IMR-90 (cell line): ENCODE measurements at regions not wholly inside any gene's neighbourhood (a gene's known extent, or its start where the extent isn't known, plus 50 kb on each side); places are given as distances from the start of the nearest gene placed in this dataset.

Experiments used
- ATAC-seq: fragments of 200-7000 bp; cut with Tn5 transposase; 2 replicates; pipeline ENCODE4 v1.9.1; 2020; ENCODE audit warnings: low read depth, mild to moderate bottlenecking, moderate library complexity
- BruUV-seq: library from RNA; stranded (reverse); fragments of 400-500 nt; replicated peaks from 2 replicates; lab custom pipeline; 2021; lab: Mats Ljungman, UMichigan
- CTCF ChIA-PET: fragments of 300-600 bp; formaldehyde crosslinking; extraction: SDS; loops from one replicate; lab custom pipeline; 2021; ENCODE audit warnings: antibody characterized with exemption; lab: Yijun Ruan, JAX
- POLR2A ChIA-PET: fragments of 300-600 bp; sonication (Branson Sonifier 250); formaldehyde crosslinking; loops from one replicate; lab custom pipeline; 2022; ENCODE audit warnings: antibody characterized with exemption; ENCODE audit not compliant: unreplicated experiment; lab: Charles Lee
- DNase-seq: peaks from one replicate; pipeline ENCODE4 v3.0.0; 2013
- H2AFZ ChIP-seq: replicated peaks from 2 replicates; pipeline ENCODE3; 2013; ENCODE audit warnings: low read length, mild to moderate bottlenecking; ENCODE audit not compliant: poor library complexity
- H2AK5ac ChIP-seq: 2 replicates; pipeline ENCODE4 v1.6.1; 2013; ENCODE audit warnings: low read depth, low read length, inconsistent platforms
- H2AK9ac ChIP-seq: replicated peaks from 2 replicates; pipeline ENCODE3; 2013; ENCODE audit warnings: mild to moderate bottlenecking, low read depth, low read length, moderate library complexity; ENCODE audit not compliant: poor library complexity
- H2BK120ac ChIP-seq: 2 replicates; pipeline ENCODE4 v1.6.1; 2013; ENCODE audit warnings: low read depth, low read length, inconsistent platforms
- H2BK15ac ChIP-seq: 3 replicates; pipeline ENCODE4 v1.6.1; 2013; ENCODE audit warnings: low read depth, low read length, inconsistent platforms
- H2BK20ac ChIP-seq: 2 replicates; pipeline ENCODE4 v1.6.1; 2013; ENCODE audit warnings: low read depth, mild to moderate bottlenecking, inconsistent platforms, low read length, moderate library complexity
- H2BK5ac ChIP-seq: 2 replicates; pipeline ENCODE4 v1.6.1; 2013; ENCODE audit warnings: mild to moderate bottlenecking, low read depth, low read length, inconsistent platforms; ENCODE audit not compliant: poor library complexity, severe bottlenecking
- H3K14ac ChIP-seq: replicated peaks from 2 replicates; pipeline ENCODE4 v1.6.1; 2013; ENCODE audit warnings: low read depth, low read length, inconsistent platforms
- H3K18ac ChIP-seq: 2 replicates; pipeline ENCODE4 v1.6.1; 2013; ENCODE audit warnings: low read depth, low read length, control low read depth
- H3K23ac ChIP-seq: 2 replicates; pipeline ENCODE4 v1.6.1; 2013; ENCODE audit warnings: low read depth, low read length, inconsistent platforms
- H3K27ac ChIP-seq: 2 replicates; pipeline ENCODE4 v1.5.1; 2013; ENCODE audit warnings: mild to moderate bottlenecking, control low read depth, low read length; ENCODE audit not compliant: insufficient read depth
- H3K27me3 ChIP-seq: 2 replicates; pipeline ENCODE4 v1.6.1; 2013; ENCODE audit warnings: low read length; ENCODE audit not compliant: control insufficient read depth, insufficient read depth
- H3K36me3 ChIP-seq: 2 replicates; pipeline ENCODE4 v1.6.1; 2013; ENCODE audit warnings: low read length, mixed read lengths; ENCODE audit not compliant: control insufficient read depth, insufficient read depth
- H3K4ac ChIP-seq: 2 replicates; pipeline ENCODE4 v1.6.1; 2013; ENCODE audit warnings: low read depth, low read length, inconsistent platforms
- H3K4me1 ChIP-seq: 2 replicates; pipeline ENCODE4 v1.6.1; 2013; ENCODE audit warnings: low read length, mixed read lengths; ENCODE audit not compliant: control insufficient read depth, insufficient read depth
- H3K4me2 ChIP-seq: 2 replicates; pipeline ENCODE4 v1.6.1; 2013; ENCODE audit warnings: low read depth, mild to moderate bottlenecking, control low read depth, low read length, moderate library complexity
- H3K4me3 ChIP-seq: 2 replicates; pipeline ENCODE4 v1.5.1; 2013; ENCODE audit warnings: low read depth, mild to moderate bottlenecking, control low read depth, low read length, moderate library complexity; ENCODE audit not compliant: insufficient read depth
- H3K56ac ChIP-seq: 2 replicates; pipeline ENCODE4 v1.6.1; 2013; ENCODE audit warnings: low read length, inconsistent platforms; ENCODE audit not compliant: insufficient read depth; ENCODE audit errors: extremely low read depth
- H3K79me1 ChIP-seq, 2 experiments: 2 replicates each; pipeline ENCODE4 v1.6.1; 2013; ENCODE audit warnings: low read length in 2 of 2, inconsistent platforms in 1 of 2, low read depth in 1 of 2
- H3K9ac ChIP-seq: 2 replicates; pipeline ENCODE4 v1.6.1; 2013; ENCODE audit warnings: low read depth, low read length, control low read depth
- H3K9me1 ChIP-seq: 2 replicates; pipeline ENCODE4 v1.6.1; 2013; ENCODE audit warnings: low read length, inconsistent platforms; ENCODE audit not compliant: insufficient read depth
- H3K9me3 ChIP-seq: 2 replicates; pipeline ENCODE4 v1.6.1; 2013; ENCODE audit warnings: low read length; ENCODE audit not compliant: control insufficient read depth, insufficient read depth
- H4K20me1 ChIP-seq: 2 replicates; pipeline ENCODE4 v1.6.1; 2013; ENCODE audit warnings: low read length, inconsistent platforms; ENCODE audit not compliant: insufficient read depth
- H4K5ac ChIP-seq: 2 replicates; pipeline ENCODE4 v1.6.1; 2013; ENCODE audit warnings: mild to moderate bottlenecking, low read depth, low read length, control low read depth
- H4K8ac ChIP-seq, 2 experiments: 2 replicates each; pipeline ENCODE4 v1.6.1; 2013; ENCODE audit warnings: low read depth in 2 of 2, low read length in 2 of 2, control low read depth in 1 of 2, inconsistent platforms in 1 of 2
- H4K91ac ChIP-seq: 2 replicates; pipeline ENCODE4 v1.6.1; 2013; ENCODE audit warnings: low read depth, low read length, inconsistent platforms; ENCODE audit not compliant: insufficient read depth
- CEBPB ChIP-seq: IDR thresholded peaks from 2 replicates; pipeline ENCODE4 v1.6.1; 2012; ENCODE audit warnings: low read depth, low read length, improper control_type of control experiment
- NFE2L2 ChIP-seq: fragments of 150-350 bp; IDR thresholded peaks from 2 replicates; pipeline ENCODE4 v1.6.1; 2016; ENCODE audit warnings: low read depth, mild to moderate bottlenecking, low read length
- RAD21 ChIP-seq: IDR thresholded peaks from 2 replicates; pipeline ENCODE4 v1.6.1; 2012; ENCODE audit warnings: low read length, improper control_type of control experiment
- WGBS, 2 experiments: methylation state at CpG; one replicate each; pipeline versions ENCODE4 v1.1.5 to v1.1.7; 2013; ENCODE audit warnings: missing lambda C conversion rate in 2 of 2; ENCODE audit not compliant: insufficient read length in 1 of 2; ENCODE audit errors: extremely low coverage in 2 of 2; 5-methylcytosine and 5-hydroxymethylcytosine counted together
- dilution Hi-C: fragments of 300-500 bp; cut with HindIII; formaldehyde crosslinking; loops from one replicate; pipeline ENCODE4 v1.14.3; 2018; ENCODE audit warnings: low sequenced_read_pairs; ENCODE audit not compliant: unreplicated experiment
- in situ Hi-C: fragments of 300-500 bp; cut with MboI; formaldehyde crosslinking; loops from 3 replicates; pipeline ENCODE4 v1.14.3; 2019; ENCODE audit warnings: low sequenced_read_pairs, inconsistent platforms, mixed read lengths
- intact Hi-C: fragments of 100-400 bp; cut with micrococcal nuclease; formaldehyde crosslinking; loops from 2 replicates; pipeline ENCODE4 v1.10.0; 2022

DNA sequence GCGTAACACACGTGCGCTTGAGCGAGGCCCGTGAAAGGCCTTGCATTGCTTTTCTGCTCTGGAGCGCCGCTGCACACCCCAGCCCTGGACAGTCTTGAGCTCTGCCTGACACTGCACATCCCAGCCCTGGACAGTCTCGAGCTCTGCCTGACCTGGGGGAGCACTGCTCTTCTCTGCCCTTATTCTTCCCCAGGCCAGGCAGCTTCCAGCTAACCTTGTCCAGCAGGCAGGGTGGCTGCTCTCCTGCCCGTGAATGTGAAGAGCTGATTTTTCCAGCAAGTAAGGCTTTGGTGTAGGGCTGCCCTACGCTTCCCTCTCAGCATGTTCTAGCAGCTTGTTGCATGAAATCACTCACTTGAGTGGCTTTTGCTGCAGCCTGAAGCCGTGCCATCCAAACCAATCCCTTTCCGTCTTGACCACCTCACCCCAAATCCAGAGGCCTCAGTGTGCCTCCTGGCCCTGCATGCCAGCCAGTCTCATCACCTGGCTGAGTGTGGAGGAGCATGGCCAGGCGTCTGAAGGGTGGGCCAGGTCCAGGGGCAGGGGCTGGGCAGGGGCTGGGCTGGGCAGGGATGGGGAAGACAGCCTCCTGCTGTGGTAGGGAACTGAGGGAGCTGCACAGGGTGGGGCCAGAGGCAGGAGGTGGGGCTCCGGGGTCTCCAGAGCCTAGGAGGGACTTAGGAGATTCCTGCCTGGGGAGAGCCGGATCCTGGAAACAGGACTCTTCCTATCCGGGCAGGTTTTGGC, 89.5 kb upstream of the B3GAT1 start:
- no peak overlapping the region for H3K9ac ChIP-seq
- CTCF ChIA-PET, result no interaction called here

More for the DNA sequence above, 89.5 kb upstream of the B3GAT1 start:
- H2BK5ac ChIP-seq, result no peak overlapping the region
- WGBS, 2 experiments, result 62% methylated on average over 12 of the region's 16 CpGs; no CpG with 5 or more reads in 1 of the 2 experiments
- no peaks in the 10 kb centered on the region for H4K20me1 ChIP-seq
- H3K56ac ChIP-seq, result no peak overlapping the region
- H4K5ac ChIP-seq, result no peak overlapping the region
- H2AK5ac ChIP-seq, result no peak overlapping the region
- no peak overlapping the region for H3K4me3 ChIP-seq
- H3K9me3 ChIP-seq, result peaks cover 59% of the 10 kb centered on the region
- H4K8ac ChIP-seq, result no peak overlapping the region
- no peaks in the 10 kb centered on the region for H3K4me1 ChIP-seq
- no peak overlapping the region for H2BK120ac ChIP-seq
- H3K79me1 ChIP-seq, result no peaks in the 10 kb centered on the region
- no peak overlapping the region for H3K23ac ChIP-seq
- H4K91ac ChIP-seq, result no peak overlapping the region
- POLR2A ChIA-PET, result no interaction called here
- no peak overlapping the region for H3K18ac ChIP-seq
- no peak overlapping the region for H3K27ac ChIP-seq
- in situ Hi-C loops (no loop called here), intact Hi-C loops (no loop called here), dilution Hi-C loops (no loop called here)
- no peak overlapping the region for H3K14ac ChIP-seq
- H3K27me3 ChIP-seq, result no peaks in the 10 kb centered on the region
- H2BK20ac ChIP-seq, result no peak overlapping the region
- H3K9me1 ChIP-seq, result no peaks in the 10 kb centered on the region
- no peaks in the 10 kb centered on the region for H3K36me3 ChIP-seq
- TF ChIP-seq NFE2L2, result no peak
- TF ChIP-seq CEBPB, result no peak
- no peak for TF ChIP-seq RAD21
- no peak overlapping the region for H2AFZ ChIP-seq
- H3K4ac ChIP-seq, result no peak overlapping the region
- H2BK15ac ChIP-seq, result no peak overlapping the region
- no TSS peak for BruUV-seq
- DNase-seq, result no peak
- no peak overlapping the region for H3K4me2 ChIP-seq
- H2AK9ac ChIP-seq, result no peak overlapping the region
- no peak for ATAC-seq
